Effector memory CD8-positive, alpha-beta T cell (primary cell): ENCODE measurements at regions not wholly inside any gene's neighbourhood (a gene's known extent, or its start where the extent isn't known, plus 50 kb on each side); places are given as distances from the start of the nearest gene placed in this dataset.
"Not testable (repeated sequence)": the region's sequence is repeated elsewhere in the genome, so short reads cannot be mapped to it uniquely, and the experiment has no call there.

Experiments
- ATAC-seq: fragments of 150-1000 bp; cut with Tn5 transposase; replicated peaks from 2 replicates; pipeline ENCODE4 v1.10.0; 2021; ENCODE audit warnings: mild to moderate bottlenecking, moderate library complexity
- DNase-seq, 3 experiments: peaks; one replicate each; pipeline ENCODE4 v3.0.0; 2021
- H3K27ac Mint-ChIP-seq, 2 donors: one replicate each; pipeline ENCODE4 v1.8.0; 2022; ENCODE audit warnings: mild to moderate bottlenecking in 2 of 2, mixed read lengths in 2 of 2, moderate library complexity in 2 of 2
- H3K27me3 Mint-ChIP-seq, 2 donors: one replicate each; pipeline ENCODE4 v1.8.0; 2022; ENCODE audit warnings: mixed read lengths in 2 of 2
- H3K36me3 Mint-ChIP-seq: one replicate; pipeline ENCODE4 v1.8.0; 2022; ENCODE audit warnings: mild to moderate bottlenecking, moderate library complexity, mixed read lengths; ENCODE audit not compliant: insufficient read depth
- H3K4me1 Mint-ChIP-seq, 2 donors: one replicate each; pipeline ENCODE4 v1.8.0; 2022; ENCODE audit warnings: low read depth in 2 of 2, mixed read lengths in 2 of 2
- H3K4me3 Mint-ChIP-seq, 2 donors: one replicate each; pipeline ENCODE4 v1.8.0; 2022; ENCODE audit warnings: mild to moderate bottlenecking in 2 of 2, mixed read lengths in 2 of 2, moderate library complexity in 2 of 2
- H3K9me3 Mint-ChIP-seq, 2 donors: one replicate each; pipeline ENCODE4 v1.8.0; 2022; ENCODE audit warnings: mixed read lengths in 2 of 2

DNA sequence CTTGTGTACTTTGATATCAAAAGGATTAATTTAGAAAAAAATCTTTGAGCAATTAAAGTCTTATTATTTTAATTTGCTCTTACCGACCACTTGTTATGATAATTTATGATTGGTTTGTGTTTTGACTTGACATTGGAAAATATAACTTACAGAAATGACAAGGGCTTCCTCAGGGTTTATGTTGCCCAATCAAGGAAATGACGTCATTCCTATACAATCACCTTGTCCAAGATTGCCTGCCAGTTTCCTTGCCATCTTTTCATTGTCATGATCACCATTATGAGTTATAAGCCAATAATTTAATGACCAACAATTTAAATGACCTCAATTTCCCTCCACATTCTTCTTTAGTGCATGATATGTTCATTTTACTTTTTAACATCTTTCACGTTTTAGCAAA, 351.8 kb upstream of the TMEFF2 start:
- no peak for DNase-seq
- Mint-ChIP-seq H3K9me3 (peaks cover 0 to 2% of the 10 kb centered on the region in 2 donors), H3K36me3 (no peaks in the 10 kb centered on the region), H3K27ac (no peak overlapping the region), H3K4me3 (no peak overlapping the region), H3K27me3 (no peaks in the 10 kb centered on the region), H3K4me1 (no peaks in the 10 kb centered on the region)
- ATAC-seq: no peak

DNA sequence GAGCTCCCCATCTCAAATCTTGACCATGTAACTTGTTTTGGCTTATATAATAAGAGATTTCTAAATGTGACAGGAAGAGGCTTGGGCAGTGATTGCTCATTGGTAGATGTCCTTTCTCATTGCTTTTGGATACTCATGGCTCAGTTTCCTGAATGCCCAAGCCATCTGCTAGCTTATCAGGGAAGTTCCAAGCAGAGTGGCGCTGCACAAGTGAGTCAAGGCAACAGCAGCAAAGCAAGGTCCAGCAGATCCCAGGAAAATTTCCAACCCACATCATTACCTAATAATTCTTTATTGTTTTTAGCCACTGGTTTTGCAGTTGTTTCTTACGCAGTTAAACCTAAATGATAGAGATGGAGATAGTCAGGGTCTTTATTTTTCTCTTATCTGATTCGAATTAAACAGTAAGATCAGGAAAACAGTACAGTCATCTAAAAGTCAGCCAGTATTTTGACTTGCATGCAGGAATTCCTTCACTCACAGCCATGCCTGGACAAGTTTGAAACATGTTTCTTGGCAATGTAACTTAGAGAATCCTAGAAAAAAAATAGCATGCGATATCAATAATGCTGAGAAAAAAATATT, 349.7 kb upstream of the TMEFF2 start:
- H3K27ac Mint-ChIP-seq: no peak overlapping the region
- H3K9me3 Mint-ChIP-seq: no peaks in the 10 kb centered on the region
- no peak overlapping the region for H3K4me3 Mint-ChIP-seq
- peaks cover 2% of the 10 kb centered on the region for H3K36me3 Mint-ChIP-seq
- no peaks in the 10 kb centered on the region for H3K4me1 Mint-ChIP-seq
- ATAC-seq: no peak
- no peaks in the 10 kb centered on the region for H3K27me3 Mint-ChIP-seq
- no peak for DNase-seq

DNA sequence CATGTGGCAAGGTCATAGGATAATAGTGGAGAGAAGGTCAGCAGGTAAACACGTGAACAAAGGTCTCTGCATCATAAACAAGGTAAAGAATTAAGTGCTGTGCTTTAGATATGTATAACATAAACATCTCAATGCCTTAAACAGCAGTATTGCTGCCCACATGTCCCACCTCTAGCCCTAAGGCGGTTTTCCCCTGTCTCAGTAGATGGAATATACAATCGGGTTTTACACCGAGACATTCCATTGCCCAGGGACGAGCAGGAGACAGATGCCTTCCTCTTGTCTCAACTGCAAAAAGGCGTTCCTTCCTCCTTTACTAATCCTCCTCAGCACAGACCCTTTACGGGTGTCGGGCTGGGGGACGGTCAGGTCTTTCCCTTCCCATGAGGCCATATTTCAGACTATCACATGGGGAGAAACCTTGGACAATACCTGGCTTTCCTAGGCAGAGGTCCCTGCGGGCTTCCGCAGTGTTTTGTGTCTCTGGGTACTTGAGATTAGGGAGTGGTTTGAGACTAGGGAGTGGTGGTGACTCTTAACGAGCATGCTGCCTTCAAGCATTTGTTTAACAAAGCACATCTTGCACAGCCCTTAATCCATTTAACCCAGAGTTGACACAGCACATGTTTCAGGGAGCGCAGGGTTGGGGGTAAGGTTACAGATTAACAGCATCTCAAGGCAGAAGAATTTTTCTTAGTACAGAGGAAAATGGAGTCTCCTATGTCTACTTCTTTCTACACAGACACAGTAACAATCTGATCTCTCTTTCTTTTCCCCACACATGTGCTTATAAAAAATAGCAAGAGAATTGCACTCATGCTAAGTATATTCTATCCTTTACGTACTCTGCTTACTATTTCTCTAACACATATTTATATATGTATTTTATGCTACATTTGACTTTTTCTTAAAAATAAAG, 347.7 kb upstream of the TMEFF2 start:
- not testable (repeated sequence) for DNase-seq, H3K4me3 Mint-ChIP-seq, H3K36me3 Mint-ChIP-seq, ATAC-seq, H3K27ac Mint-ChIP-seq, H3K9me3 Mint-ChIP-seq, H3K4me1 Mint-ChIP-seq, H3K27me3 Mint-ChIP-seq

DNA sequence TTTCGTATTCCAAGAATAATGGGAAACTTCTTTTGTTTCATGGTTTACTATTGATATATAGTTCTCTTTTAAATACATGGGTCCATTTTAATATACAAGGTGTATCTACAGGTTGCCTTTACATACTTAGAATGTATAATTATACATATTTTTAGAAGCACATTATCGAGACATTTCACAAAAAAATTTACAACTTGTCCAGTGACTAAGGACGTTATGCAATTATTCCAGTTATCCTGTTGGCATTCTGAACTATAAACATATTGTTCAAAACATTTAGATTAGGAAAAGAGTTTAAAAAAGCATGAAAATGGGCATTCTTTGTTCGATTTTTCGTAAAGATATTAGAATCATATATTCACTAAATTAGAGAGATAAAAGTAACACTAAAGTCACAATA, 344.6 kb upstream of the TMEFF2 start:
- ATAC-seq (no peak), DNase-seq (no peak)
- Mint-ChIP-seq H3K4me1 (no peaks in the 10 kb centered on the region), H3K36me3 (peaks cover 2% of the 10 kb centered on the region), H3K4me3 (no peak overlapping the region), H3K27me3 (no peaks in the 10 kb centered on the region), H3K27ac (no peak overlapping the region), H3K9me3 (peaks cover 0 to 1% of the 10 kb centered on the region in 2 donors)

DNA sequence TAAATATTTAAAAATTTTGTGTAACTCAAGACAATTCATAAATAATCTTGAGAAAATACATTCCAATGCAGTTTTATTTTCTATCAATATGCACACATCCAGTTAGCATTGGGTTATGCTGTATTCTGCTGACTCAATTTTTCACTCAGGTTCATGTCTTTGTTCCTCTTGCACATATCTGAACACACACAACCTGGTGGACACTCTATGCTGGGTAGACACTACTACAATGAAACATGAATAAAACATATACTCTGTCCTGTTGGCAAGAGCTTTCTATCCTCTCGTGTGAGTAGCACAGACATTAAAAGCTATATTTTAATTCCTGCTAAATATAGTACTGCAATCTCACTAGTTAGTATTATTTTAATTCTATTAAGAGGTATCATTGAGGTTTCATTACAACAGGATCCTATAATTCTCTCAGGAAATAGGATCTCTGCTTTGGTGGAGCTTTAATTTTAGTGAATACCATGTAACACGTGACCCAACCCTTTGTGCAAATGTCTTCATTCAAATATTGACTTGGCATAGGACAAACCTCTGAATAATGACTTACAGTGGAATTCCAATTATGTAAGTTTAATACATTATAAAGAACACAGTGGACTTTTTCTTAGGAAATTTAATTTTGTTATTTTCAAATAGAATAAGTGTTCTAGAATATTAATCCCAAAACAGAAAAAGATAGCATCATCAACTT, 342.3 kb upstream of the TMEFF2 start:
- Mint-ChIP-seq H3K27me3 (no peaks in the 10 kb centered on the region), H3K9me3 (peaks cover 0 to 4% of the 10 kb centered on the region in 2 donors), H3K4me3 (no peak overlapping the region), H3K4me1 (no peaks in the 10 kb centered on the region), H3K36me3 (peaks cover 2% of the 10 kb centered on the region), H3K27ac (no peak overlapping the region)
- DNase-seq (no peak), ATAC-seq (no peak)

DNA sequence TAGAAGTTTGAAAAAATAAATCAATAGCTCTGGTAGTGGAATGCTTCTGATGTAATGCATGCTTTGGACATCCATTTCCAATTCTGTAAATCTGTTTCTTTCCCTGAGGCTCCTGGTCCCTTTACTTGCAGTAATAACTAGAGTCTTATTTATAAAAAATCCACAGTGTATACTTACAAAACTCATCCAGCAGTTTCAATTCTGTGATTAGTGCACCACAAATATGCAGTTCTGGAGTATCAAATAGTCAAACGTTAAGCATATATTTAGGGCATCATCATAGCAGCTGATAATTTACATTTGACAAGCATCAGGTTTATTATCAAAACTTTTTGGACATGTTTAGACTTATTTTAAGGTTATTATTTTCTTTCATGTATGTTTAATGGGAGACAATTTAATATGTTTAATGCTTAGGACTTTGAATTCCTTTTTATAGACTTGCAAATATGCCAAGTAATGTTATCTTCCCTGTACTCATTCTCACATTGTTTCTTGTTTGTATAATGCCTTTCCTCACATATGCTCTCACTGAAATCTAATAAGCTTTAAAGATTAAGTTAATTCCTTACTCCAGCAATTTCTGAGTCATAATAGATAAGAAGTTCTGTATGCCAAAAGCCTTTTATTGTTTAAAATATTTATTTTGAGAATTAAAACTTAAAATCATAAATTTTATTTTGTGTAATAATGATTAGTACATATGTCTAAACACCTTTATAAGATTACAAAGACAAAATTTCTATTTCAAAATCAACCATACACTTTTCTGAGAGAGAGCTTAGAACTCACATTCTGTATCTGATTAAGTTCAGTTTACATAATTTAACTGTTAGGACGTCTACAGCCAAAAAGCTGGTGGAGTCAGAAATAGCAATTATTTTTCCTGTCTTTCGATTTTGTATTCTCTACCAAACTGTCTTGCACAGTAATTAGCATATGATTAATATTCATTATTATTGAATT, 341.5 kb upstream of the TMEFF2 start:
- Mint-ChIP-seq H3K27ac (no peak overlapping the region), H3K27me3 (no peaks in the 10 kb centered on the region), H3K4me3 (no peak overlapping the region), H3K4me1 (no peaks in the 10 kb centered on the region), H3K9me3 (peaks cover 0 to 4% of the 10 kb centered on the region in 2 donors), H3K36me3 (peaks cover 2% of the 10 kb centered on the region)
- no peak for ATAC-seq
- no peak for DNase-seq

DNA sequence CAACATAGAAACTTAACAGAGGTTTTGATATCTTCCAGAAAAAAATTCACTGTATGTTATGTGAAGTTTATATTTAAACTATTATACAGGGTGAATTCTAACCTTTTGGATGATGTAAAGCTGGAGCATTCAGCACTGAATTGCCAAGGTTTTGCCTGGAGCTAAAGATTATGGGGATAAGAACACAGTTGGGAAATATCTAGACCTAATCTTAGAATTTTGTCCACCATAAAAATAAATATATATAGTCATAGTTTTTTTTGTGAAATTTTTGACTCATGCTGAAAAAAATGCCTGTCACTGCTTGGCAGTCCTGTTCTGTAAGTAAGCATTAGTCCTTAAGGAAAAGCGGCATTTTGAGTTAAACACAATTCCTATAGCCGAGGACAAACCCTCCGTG, 339.3 kb upstream of the TMEFF2 start:
- DNase-seq (no peak), ATAC-seq (no peak)
- no peaks in the 10 kb centered on the region for H3K36me3 Mint-ChIP-seq
- H3K9me3 Mint-ChIP-seq: peaks cover 0 to 4% of the 10 kb centered on the region in 2 donors
- no peaks in the 10 kb centered on the region for H3K27me3 Mint-ChIP-seq
- H3K27ac Mint-ChIP-seq: no peak overlapping the region
- no peaks in the 10 kb centered on the region for H3K4me1 Mint-ChIP-seq
- H3K4me3 Mint-ChIP-seq: no peak overlapping the region

DNA sequence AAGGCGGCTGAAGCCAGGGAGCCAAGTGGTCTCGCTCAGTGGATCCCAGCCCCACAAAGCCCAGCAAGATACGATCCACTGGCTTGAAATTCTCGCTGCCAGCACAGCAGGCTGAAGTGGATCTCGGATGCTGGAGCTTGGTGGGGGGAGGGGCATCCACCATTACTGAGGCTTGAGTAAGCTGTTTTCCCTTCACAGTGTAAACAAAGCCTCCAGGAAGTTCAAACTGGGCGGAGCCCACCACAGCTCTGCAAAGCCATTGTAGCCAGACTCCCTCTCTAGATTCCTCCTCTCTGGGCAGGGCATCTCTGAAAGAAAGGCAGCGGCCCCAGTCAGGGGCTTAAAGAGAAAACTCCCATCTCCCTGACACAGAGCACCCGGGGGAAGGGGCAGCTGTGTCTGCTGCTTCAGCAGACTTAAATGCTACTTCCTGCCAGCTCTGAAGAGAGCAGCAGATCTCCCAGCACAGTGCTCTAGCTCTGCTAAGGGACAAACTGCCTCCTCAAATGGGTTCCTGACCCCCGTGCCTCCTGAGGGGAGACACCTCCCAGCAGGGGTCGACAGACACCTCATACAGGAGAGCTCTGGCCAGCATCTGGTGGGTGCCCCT, 330.0 kb upstream of the TMEFF2 start:
- ATAC-seq, H3K4me3 Mint-ChIP-seq, H3K27ac Mint-ChIP-seq, H3K36me3 Mint-ChIP-seq, DNase-seq, H3K27me3 Mint-ChIP-seq, H3K4me1 Mint-ChIP-seq: not testable (repeated sequence)
- H3K9me3 Mint-ChIP-seq: peaks cover 5 to 17% of the 10 kb centered on the region in 2 donors

DNA sequence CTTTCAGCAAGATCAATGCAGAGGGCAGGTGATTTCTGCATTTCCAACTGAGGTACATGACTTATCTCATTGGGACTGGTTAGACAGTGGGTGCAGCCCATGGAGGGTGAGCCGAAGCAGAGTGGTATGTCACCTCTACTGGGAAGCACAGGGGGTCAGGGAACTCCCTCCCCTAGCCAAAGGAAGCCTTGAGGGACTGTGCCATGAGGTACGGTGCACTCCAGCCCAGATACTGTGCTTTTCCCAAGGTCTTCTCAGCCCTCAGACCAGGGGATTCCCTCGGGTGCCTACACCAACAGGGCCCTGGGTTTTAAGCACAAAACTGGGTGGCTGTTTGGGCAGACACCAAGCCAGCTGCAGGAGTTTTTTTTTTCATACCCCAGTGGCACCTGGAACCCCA, 329.5 kb upstream of the TMEFF2 start:
- H3K27ac Mint-ChIP-seq, H3K4me3 Mint-ChIP-seq, DNase-seq, H3K36me3 Mint-ChIP-seq, H3K27me3 Mint-ChIP-seq, ATAC-seq, H3K4me1 Mint-ChIP-seq: not testable (repeated sequence)
- H3K9me3 Mint-ChIP-seq: peaks cover 5 to 17% of the 10 kb centered on the region in 2 donors

DNA sequence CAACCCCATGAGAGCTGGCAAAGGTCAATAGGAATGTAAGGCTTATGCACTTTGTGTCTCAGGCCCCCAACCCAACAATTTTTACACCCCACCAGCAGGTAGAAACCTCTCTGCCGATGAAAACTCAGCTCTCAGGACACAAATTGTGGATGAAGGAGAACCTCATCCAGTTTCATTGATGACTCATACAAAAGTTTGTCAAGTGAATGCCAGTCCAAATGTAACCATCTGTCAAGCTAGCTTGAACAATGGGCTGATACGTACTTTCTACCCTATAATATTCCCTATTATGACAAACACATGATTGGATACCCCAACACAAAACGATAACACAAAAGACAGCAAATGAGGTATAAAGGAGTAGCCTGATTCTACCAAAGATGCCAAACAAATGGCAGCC, 321.2 kb upstream of the TMEFF2 start:
- ATAC-seq: no peak
- H3K27ac Mint-ChIP-seq: no peak overlapping the region
- no peaks in the 10 kb centered on the region for H3K27me3 Mint-ChIP-seq
- H3K4me1 Mint-ChIP-seq: no peaks in the 10 kb centered on the region
- H3K36me3 Mint-ChIP-seq: peaks cover 3% of the 10 kb centered on the region
- peaks cover 0 to 2% of the 10 kb centered on the region in 2 donors for H3K9me3 Mint-ChIP-seq
- DNase-seq: no peak
- no peak overlapping the region for H3K4me3 Mint-ChIP-seq

DNA sequence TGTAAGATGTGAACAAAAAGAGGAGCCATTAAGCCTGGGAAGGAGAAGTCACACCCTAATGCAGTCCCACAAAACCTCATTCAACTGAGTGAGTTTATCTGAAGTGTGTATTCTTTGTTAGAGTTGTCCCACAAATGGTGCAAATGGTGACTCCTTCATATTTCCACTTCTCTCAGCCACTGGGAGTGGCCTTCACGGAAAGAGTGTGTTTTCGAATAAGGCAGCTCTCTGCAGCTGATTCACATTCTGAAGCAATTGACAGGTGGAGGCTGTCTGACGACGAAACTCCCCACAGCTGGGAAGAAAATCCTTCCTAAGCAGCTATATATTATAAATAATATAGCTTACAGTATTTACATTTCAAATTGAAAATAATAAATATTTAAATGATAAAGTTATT, 318.8 kb upstream of the TMEFF2 start:
- DNase-seq (no peak), ATAC-seq (no peak)
- H3K36me3 Mint-ChIP-seq: peaks cover 3% of the 10 kb centered on the region

DNA sequence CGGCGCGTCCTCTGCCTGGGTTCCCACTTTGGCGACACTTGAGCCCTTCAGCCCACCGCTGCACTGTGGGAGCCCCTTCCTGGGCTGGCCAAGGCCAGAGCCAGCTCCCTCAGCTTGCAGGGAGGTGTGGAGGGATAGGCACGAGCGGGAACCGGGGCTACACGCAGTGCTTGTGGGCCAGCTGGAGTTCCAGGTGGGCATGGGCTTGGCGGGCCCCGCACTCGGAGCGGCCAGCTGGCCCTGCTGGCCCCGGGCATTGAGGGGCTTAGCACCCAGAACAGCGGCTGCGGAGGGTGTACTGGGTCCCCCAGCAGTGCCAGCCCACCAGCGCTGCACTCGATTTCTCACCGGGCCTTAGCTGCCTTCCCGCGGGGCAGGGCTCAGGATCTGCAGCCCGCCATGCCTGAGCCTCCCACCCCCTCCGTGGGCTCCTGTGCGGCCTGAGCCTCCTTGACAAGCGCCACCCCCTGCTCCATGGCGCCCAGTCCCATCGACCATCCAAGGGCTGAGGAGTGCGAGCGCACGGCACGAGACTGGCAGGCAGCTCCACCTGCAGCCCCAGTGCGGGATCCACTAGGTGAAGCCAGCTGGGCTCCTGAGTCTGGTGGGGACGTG, 313.2 kb upstream of the TMEFF2 start:
- not testable (repeated sequence) for ATAC-seq, H3K36me3 Mint-ChIP-seq, H3K27me3 Mint-ChIP-seq, H3K4me3 Mint-ChIP-seq, H3K27ac Mint-ChIP-seq, DNase-seq, H3K4me1 Mint-ChIP-seq
- H3K9me3 Mint-ChIP-seq: peaks cover 5 to 17% of the 10 kb centered on the region in 2 donors

More for the DNA sequence above, 318.8 kb upstream of the TMEFF2 start:
- Mint-ChIP-seq H3K27me3 (no peaks in the 10 kb centered on the region), H3K4me1 (no peaks in the 10 kb centered on the region), H3K27ac (no peak overlapping the region), H3K9me3 (peaks cover 0 to 2% of the 10 kb centered on the region in 2 donors), H3K4me3 (no peak overlapping the region)
